ENCODE measurements at regions not wholly inside any gene's neighbourhood (a gene's known extent, or its start where the extent isn't known, plus 50 kb on each side); places are given as distances from the start of the nearest gene placed in this dataset.

DNA sequence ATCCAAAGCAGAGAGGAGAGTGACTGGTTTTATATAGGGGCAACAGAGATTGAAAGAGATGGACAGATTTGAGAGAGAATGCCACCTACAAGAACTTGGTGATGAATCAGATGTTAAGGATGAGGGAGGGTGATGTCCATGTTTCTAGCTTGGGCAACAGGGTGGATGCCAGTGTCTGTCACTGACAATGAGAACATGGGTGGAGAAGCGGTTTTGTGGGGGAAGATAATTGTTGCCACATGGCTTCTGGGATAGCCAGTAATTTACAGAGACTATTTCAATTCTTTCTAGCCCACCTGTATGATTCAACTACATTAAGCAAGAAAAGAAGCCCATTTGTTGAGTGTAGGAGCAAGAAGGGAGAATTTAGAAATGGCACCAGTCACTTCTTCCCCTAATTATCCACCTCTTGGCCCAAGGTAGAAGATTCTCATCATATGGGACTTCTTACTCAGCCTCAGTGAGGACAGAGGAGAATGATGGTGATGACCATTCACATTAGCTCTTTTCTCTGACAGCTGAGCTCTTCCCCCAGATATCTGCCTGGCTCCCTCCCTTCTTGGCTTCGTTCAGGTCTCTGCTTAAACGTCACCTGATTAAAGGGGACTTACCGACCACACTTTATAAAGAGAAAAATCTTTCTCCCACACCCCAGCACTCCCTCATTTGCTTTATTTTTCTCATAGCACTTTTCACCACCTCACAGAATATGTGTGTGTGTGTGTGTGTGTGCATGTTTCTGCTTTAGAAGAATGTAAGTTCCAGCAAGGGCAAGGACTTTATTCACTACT lies 117.8 kb downstream of the DUSP6 start:
- 77 to 79% methylated on average over 4 of the region's 4 CpGs for WGBS, 2 donors
- intact Hi-C loops (cut with DNase I; ENCODE audit: low total_unique reads) = loop anchor here (10.0 kb wide), 1 partner anchor 470 kb away; the partner anchor contains the start of gene ATP2B1
- no peak overlapping the region for H3K4me3 ChIP-seq (ENCODE audit: low read depth, poor library complexity, severe bottlenecking)
- TF ChIP-seq POLR2A (IDR thresholded peaks at IDR 0.05) = no peak
- DNase-seq (ENCODE audit: low spot score in 2 of 2) = no peak

- TF ChIP-seq POLR2A (IDR thresholded peaks at IDR 0.05) = no peak
- TF ChIP-seq, protein P1, sequence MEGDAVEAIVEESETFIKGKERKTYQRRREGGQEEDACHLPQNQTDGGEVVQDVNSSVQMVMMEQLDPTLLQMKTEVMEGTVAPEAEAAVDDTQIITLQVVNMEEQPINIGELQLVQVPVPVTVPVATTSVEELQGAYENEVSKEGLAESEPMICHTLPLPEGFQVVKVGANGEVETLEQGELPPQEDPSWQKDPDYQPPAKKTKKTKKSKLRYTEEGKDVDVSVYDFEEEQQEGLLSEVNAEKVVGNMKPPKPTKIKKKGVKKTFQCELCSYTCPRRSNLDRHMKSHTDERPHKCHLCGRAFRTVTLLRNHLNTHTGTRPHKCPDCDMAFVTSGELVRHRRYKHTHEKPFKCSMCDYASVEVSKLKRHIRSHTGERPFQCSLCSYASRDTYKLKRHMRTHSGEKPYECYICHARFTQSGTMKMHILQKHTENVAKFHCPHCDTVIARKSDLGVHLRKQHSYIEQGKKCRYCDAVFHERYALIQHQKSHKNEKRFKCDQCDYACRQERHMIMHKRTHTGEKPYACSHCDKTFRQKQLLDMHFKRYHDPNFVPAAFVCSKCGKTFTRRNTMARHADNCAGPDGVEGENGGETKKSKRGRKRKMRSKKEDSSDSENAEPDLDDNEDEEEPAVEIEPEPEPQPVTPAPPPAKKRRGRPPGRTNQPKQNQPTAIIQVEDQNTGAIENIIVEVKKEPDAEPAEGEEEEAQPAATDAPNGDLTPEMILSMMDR (IDR thresholded peaks at IDR 0.05) = no peak
- DNase-seq (ENCODE audit: low spot score in 2 of 2) = no peak
- intact Hi-C loops (cut with DNase I; ENCODE audit: low total_unique reads) = loop anchor here (10.0 kb wide), 1 partner anchor 473 kb away; the partner anchor contains the start of gene ATP2B1
- WGBS, 2 donors = 50 to 55% methylated on average over 1 of the region's 1 CpG
- H3K4me3 ChIP-seq (ENCODE audit: low read depth, poor library complexity, severe bottlenecking) = no peak overlapping the region
Observed at GRCh38 chr12:89231686-89232085, 120.6 kb downstream of the DUSP6 start.

DNA sequence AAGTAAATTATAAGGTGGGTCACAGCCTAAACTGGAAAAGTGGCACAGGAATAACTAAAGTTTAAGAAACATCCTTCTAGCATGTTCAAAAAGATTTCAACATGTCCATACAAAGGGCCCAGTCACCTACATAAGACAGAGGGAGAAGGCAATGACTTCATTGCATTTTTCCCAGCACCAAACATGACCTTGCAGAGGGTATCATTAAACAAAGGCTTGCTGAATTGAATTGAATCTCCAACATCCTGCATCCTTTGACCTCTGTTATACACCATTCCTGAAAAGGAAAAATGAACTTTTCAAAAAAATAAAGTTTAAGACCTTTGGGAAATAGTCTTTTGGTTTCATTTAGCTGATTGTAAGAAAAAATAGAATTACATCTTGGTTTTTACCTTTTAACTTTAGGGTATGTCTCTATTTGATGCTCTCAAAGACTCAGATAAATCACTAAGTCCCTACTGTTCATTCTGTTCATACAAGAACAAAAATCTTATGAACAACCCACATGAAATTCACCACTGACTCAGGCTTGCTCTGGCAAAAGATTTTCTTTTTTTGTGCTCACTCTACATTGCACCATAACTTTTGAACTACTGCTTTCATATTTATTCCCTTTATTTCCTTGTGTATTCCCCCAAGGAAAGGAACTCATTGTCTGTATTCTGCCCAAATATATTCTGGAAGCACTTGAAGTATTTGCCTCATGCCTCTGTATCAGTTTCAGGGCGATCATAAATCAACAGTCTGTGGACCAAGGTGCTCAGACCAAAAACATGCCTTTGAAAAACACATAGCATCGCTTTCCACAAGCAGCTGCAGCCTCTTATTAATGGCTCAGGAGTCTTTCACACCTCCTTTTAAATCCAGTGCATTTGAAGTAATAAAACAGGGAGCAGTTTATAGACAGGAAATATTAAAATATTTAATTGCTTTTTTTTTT lies 121.7 kb downstream of the DUSP6 start:
- WGBS, 2 donors = 28 to 36% methylated on average over 2 of the region's 2 CpGs
- intact Hi-C loops (cut with DNase I; ENCODE audit: low total_unique reads) = loop anchor here (10.0 kb wide), 1 partner anchor 474 kb away; the partner anchor contains the start of gene ATP2B1
- no peak for DNase-seq (ENCODE audit: low spot score in 2 of 2)
- TF ChIP-seq POLR2A (IDR thresholded peaks at IDR 0.05) = no peak
- TF ChIP-seq, protein P1 (IDR thresholded peaks at IDR 0.05) = no peak
- H3K4me3 ChIP-seq (ENCODE audit: low read depth, poor library complexity, severe bottlenecking) = no peak overlapping the region

DNA sequence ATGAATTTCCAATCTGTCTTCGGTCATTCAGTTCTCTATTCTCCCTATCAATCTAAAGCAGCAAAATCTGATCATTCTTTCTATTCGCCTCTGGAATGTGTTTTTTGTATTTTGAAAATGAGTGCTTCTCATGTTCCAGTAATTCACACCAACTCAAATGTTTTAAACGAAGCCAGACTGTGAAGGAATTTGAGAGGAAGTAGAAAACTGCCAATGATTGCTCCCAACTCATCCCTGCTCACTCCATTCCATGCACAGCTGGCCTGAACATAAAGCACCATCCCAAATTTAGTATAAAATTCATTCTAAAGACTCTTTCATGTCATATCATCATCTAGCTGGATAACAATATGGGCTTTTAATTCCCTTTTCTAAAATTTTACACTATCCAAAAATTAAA lies 123.8 kb downstream of the DUSP6 start:
- intact Hi-C loops (cut with DNase I; ENCODE audit: low total_unique reads) = no loop called here
- DNase-seq (ENCODE audit: low spot score in 2 of 2) = no peak
- 50 to 60% methylated on average over 3 of the region's 3 CpGs for WGBS, 2 donors
- TF ChIP-seq, protein P1 (IDR thresholded peaks at IDR 0.05) = no peak
- TF ChIP-seq POLR2A (IDR thresholded peaks at IDR 0.05) = no peak
- no peak overlapping the region for H3K4me3 ChIP-seq (ENCODE audit: low read depth, poor library complexity, severe bottlenecking)

DNA sequence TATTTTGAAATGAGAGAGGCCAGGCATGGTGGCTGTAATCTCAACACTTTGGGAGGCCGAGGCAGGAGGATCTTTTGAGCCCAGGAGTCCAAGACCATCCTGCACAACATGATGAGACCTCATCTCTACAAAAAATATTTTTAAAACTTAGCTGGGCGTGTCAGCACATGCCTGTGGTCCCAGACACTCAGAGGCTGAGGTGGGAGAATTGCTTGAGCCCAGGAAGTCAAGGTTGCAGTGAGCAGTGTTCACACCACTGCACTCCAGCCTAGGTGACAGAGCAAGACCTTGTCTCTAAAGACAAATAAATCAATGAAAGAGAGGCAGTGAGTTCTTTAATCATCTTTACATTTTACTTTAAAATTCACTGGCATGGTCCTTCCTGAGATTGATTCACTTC lies 124.5 kb downstream of the DUSP6 start:
- WGBS, 2 donors = 93 to 95% methylated on average over 2 of the region's 2 CpGs
- no peak overlapping the region for H3K4me3 ChIP-seq (ENCODE audit: low read depth, poor library complexity, severe bottlenecking)
- no peak for TF ChIP-seq POLR2A (IDR thresholded peaks at IDR 0.05)
- TF ChIP-seq, protein P1 (IDR thresholded peaks at IDR 0.05) = no peak
- intact Hi-C loops (cut with DNase I; ENCODE audit: low total_unique reads) = no loop called here
- no peak for DNase-seq (ENCODE audit: low spot score in 2 of 2)

All from lower leg skin (tissue), 4 donors.